LNCaP clone FGC (cell line): ENCODE measurements at regions not wholly inside any gene's neighbourhood (a gene's known extent, or its start where the extent isn't known, plus 50 kb on each side); places are given as distances from the start of the nearest gene placed in this dataset.

Experiments
- DNase-seq: peaks from one replicate; pipeline ENCODE4 v3.0.0-alpha.2; 2011; ENCODE audit warnings: low read depth
- H3K4me3 ChIP-seq: 2 replicates; pipeline ENCODE4 v1.5.1; 2011; ENCODE audit warnings: mild to moderate bottlenecking, low read depth, low read length, control low read depth
- CTCF ChIP-seq: IDR thresholded peaks from 2 replicates; pipeline ENCODE4 v1.5.1; 2012; ENCODE audit warnings: mild to moderate bottlenecking; ENCODE audit not compliant: control insufficient read depth, insufficient read depth; ENCODE audit errors: extremely low read depth

- TF ChIP-seq CTCF, result no peak
- no peak overlapping the region for H3K4me3 ChIP-seq
- no peak for DNase-seq
Observed at GRCh38 chr12:93157279-93157678, 220.4 kb upstream of the NUDT4 start.

- DNase-seq, result no peak
- no peak overlapping the region for H3K4me3 ChIP-seq
- no peak for TF ChIP-seq CTCF
Observed at GRCh38 chr12:93158065-93158843, 219.5 kb upstream of the NUDT4 start.

- TF ChIP-seq CTCF, result no peak
- DNase-seq, result no peak
- H3K4me3 ChIP-seq, result no peak overlapping the region
Observed at GRCh38 chr12:93163260-93164036, 214.3 kb upstream of the NUDT4 start.

- TF ChIP-seq CTCF, result no peak
- no peak overlapping the region for H3K4me3 ChIP-seq
- DNase-seq, result peak; percentile 98
Observed at GRCh38 chr12:93164103-93164880, 213.4 kb upstream of the NUDT4 start.

GRCh38 chr12:93165384-93165932 is 212.3 kb upstream of the NUDT4 start:
- DNase-seq, result no peak
- no peak overlapping the region for H3K4me3 ChIP-seq
- no peak for TF ChIP-seq CTCF

GRCh38 chr12:93166541-93167307 is 211.0 kb upstream of the NUDT4 start:
- TF ChIP-seq CTCF, result no peak
- DNase-seq, result no peak
- H3K4me3 ChIP-seq, result no peak overlapping the region
